Breast epithelium (tissue), 3 donors: ENCODE measurements at regions not wholly inside any gene's neighbourhood (a gene's known extent, or its start where the extent isn't known, plus 50 kb on each side); places are given as distances from the start of the nearest gene placed in this dataset.

Source experiments
- POLR2A ChIP-seq: fragments of 450-650 bp; IDR thresholded peaks from one replicate; pipeline ENCODE4 v1.6.1; 2016; ENCODE audit warnings: antibody characterized with exemption, mild to moderate bottlenecking, moderate library complexity
- TF ChIP-seq, protein P1 (sequence below), 3 donors: fragments of 450-650 bp; IDR thresholded peaks; one replicate each; pipeline ENCODE4 v1.5.1; 2016 to 2017; ENCODE audit warnings: antibody characterized with exemption in 3 of 3, mild to moderate bottlenecking in 3 of 3, moderate library complexity in 3 of 3

GRCh38 chr1:168842306-168842705 is 113.3 kb upstream of the DPT start:
- TF ChIP-seq POLR2A = no peak
- TF ChIP-seq, protein P1, sequence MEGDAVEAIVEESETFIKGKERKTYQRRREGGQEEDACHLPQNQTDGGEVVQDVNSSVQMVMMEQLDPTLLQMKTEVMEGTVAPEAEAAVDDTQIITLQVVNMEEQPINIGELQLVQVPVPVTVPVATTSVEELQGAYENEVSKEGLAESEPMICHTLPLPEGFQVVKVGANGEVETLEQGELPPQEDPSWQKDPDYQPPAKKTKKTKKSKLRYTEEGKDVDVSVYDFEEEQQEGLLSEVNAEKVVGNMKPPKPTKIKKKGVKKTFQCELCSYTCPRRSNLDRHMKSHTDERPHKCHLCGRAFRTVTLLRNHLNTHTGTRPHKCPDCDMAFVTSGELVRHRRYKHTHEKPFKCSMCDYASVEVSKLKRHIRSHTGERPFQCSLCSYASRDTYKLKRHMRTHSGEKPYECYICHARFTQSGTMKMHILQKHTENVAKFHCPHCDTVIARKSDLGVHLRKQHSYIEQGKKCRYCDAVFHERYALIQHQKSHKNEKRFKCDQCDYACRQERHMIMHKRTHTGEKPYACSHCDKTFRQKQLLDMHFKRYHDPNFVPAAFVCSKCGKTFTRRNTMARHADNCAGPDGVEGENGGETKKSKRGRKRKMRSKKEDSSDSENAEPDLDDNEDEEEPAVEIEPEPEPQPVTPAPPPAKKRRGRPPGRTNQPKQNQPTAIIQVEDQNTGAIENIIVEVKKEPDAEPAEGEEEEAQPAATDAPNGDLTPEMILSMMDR (IDR thresholded peaks at IDR 0.05) = no peak
